ENCODE measurements at regions not wholly inside any gene's neighbourhood (a gene's known extent, or its start where the extent isn't known, plus 50 kb on each side); places are given as distances from the start of the nearest gene placed in this dataset.

DNA sequence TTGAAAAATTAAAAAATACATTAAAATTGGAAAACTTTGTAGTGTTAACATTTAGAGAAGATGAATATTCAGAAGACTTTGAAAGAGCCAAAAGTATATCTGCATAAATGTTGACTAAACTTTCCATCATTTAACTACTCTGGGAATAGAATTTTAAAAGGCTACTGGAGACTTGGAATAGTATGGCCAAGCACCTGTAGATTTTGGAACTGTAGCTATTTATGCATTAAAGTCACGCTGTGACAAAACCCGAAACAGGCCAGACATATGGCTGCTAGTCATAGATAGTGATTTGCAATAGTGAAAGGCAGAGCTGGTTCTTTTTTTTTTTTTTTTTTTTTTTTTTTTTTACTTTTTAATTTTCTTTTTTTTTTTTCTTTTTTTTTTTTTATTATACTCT, 396.0 kb downstream of the SOCS6 start:
- TF ChIP-seq, protein P1, sequence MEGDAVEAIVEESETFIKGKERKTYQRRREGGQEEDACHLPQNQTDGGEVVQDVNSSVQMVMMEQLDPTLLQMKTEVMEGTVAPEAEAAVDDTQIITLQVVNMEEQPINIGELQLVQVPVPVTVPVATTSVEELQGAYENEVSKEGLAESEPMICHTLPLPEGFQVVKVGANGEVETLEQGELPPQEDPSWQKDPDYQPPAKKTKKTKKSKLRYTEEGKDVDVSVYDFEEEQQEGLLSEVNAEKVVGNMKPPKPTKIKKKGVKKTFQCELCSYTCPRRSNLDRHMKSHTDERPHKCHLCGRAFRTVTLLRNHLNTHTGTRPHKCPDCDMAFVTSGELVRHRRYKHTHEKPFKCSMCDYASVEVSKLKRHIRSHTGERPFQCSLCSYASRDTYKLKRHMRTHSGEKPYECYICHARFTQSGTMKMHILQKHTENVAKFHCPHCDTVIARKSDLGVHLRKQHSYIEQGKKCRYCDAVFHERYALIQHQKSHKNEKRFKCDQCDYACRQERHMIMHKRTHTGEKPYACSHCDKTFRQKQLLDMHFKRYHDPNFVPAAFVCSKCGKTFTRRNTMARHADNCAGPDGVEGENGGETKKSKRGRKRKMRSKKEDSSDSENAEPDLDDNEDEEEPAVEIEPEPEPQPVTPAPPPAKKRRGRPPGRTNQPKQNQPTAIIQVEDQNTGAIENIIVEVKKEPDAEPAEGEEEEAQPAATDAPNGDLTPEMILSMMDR (IDR thresholded peaks at IDR 0.05) = no peak
- no peak for TF ChIP-seq POLR2A (IDR thresholded peaks at IDR 0.05)

All from right lobe of liver (tissue), 4 donors.